ENCODE measurements at regions not wholly inside any gene's neighbourhood (a gene's known extent, or its start where the extent isn't known, plus 50 kb on each side); places are given as distances from the start of the nearest gene placed in this dataset.

- TF ChIP-seq CTCF (IDR thresholded peaks at IDR 0.05) (no peak), POLR2A (IDR thresholded peaks at IDR 0.05) (no peak)
These were observed 66.6 kb upstream of the NXT1 start for GRCh38 chr20:23284009-23284408.
